PC-9 (cell line): ENCODE measurements at regions not wholly inside any gene's neighbourhood (a gene's known extent, or its start where the extent isn't known, plus 50 kb on each side); places are given as distances from the start of the nearest gene placed in this dataset.

Experiments used
- EZH2 ChIP-seq: fragments of 200-600 bp; sonication (generic); IDR thresholded peaks from 2 replicates; pipeline ENCODE4 v1.8.0; 2017; ENCODE audit warnings: antibody characterized with exemption, low read depth
- TF ChIP-seq, protein P1 (sequence below): fragments of 200-600 bp; sonication (generic); conservative IDR thresholded peaks from 2 replicates; pipeline ENCODE4 v1.6.1; 2017; ENCODE audit warnings: mixed run types, antibody characterized with exemption, mild to moderate bottlenecking, moderate library complexity

DNA sequence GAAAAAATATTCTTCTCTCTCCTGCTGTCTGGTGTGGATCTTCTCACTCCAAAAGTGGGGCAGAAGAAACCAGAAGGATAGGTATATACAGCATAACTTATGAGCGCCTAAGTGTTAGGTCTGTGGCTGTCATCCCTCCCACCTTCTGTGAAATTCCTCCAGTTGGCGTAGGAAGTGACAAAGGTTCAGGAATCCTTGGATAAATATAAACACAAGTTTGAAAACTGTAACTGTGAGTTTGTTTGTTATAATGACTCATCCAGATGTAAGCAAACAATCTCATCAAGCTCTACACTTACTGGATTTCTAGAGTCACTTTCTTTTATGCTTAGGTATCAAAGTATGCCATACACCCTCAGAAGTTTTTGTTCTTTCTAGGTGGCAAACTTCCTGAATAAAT is 405.2 kb downstream of the FAT4 start:
- TF ChIP-seq, protein P1, sequence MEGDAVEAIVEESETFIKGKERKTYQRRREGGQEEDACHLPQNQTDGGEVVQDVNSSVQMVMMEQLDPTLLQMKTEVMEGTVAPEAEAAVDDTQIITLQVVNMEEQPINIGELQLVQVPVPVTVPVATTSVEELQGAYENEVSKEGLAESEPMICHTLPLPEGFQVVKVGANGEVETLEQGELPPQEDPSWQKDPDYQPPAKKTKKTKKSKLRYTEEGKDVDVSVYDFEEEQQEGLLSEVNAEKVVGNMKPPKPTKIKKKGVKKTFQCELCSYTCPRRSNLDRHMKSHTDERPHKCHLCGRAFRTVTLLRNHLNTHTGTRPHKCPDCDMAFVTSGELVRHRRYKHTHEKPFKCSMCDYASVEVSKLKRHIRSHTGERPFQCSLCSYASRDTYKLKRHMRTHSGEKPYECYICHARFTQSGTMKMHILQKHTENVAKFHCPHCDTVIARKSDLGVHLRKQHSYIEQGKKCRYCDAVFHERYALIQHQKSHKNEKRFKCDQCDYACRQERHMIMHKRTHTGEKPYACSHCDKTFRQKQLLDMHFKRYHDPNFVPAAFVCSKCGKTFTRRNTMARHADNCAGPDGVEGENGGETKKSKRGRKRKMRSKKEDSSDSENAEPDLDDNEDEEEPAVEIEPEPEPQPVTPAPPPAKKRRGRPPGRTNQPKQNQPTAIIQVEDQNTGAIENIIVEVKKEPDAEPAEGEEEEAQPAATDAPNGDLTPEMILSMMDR = no peak
- TF ChIP-seq EZH2 = no peak
